NCI-H82 treated with DMSO at 0.1 percent for 48 hours (cell line): ENCODE measurements at regions not wholly inside any gene's neighbourhood (a gene's known extent, or its start where the extent isn't known, plus 50 kb on each side); places are given as distances from the start of the nearest gene placed in this dataset.

Experiments
- DNase-seq: peaks from one replicate; lab custom pipeline; 2025; ENCODE audit not compliant: unreplicated experiment; lab: John Stamatoyannopoulos, UW

GRCh38 chr12:116455540-116456329, 103.4 kb upstream of the MAP1LC3B2 start:
- no peak for DNase-seq

DNA sequence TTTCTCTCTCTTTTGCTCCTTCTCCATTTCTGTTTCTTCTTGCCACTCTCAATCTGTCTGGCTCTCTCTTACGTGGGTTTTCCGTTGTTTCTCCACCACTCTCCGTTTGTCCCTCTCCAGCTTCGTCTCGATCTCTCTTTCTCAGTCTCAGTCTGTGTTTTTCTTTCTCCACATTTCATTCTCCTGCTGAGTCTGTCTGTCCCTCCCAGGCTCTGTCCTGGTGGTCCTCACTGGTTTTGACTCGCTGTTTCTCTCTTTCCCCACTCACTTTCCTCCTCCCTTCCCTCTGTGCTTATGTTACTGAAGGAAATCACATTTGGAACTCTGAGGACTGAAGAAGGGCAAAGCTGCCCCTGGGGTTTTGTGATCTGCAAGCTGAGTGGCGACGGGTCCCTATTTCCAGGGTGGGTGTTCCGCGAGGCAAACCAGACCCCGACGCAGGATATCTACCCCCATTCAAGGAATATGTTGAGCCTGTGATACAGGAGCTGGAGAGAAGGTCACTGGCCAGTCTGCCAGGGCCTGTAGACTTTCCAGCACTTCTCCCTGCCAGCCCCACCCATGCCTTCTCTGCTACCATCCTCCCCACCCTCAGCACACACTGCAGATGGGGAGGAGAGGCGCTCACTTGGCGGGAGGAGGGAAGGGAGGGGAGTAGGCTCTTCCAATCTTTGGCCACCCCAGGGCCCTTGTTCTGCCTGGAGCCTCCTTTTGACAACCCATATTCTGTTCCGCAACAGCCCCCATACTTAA, 102.7 kb upstream of the MAP1LC3B2 start:
- no peak for DNase-seq

DNA sequence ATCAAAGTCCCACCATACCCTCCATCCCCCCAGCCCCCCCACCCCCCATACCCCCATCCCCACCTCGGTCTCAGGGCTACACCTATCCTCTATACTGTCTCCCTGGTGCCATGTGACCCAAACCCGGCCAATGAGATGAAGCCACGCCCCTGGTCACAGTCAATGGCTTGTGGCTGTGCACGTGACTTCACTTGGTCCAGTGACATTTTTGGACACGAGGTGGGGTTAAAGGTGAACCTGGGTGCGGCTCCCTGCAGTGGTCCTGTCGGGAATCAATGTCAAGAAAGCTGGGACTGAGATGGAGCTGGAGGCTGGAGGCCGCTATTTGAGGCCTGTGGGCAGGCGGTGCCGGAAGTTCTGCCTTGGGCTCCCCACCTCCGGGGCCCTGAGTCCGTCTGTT, 100.7 kb upstream of the MAP1LC3B2 start:
- DNase-seq, result no peak

DNA sequence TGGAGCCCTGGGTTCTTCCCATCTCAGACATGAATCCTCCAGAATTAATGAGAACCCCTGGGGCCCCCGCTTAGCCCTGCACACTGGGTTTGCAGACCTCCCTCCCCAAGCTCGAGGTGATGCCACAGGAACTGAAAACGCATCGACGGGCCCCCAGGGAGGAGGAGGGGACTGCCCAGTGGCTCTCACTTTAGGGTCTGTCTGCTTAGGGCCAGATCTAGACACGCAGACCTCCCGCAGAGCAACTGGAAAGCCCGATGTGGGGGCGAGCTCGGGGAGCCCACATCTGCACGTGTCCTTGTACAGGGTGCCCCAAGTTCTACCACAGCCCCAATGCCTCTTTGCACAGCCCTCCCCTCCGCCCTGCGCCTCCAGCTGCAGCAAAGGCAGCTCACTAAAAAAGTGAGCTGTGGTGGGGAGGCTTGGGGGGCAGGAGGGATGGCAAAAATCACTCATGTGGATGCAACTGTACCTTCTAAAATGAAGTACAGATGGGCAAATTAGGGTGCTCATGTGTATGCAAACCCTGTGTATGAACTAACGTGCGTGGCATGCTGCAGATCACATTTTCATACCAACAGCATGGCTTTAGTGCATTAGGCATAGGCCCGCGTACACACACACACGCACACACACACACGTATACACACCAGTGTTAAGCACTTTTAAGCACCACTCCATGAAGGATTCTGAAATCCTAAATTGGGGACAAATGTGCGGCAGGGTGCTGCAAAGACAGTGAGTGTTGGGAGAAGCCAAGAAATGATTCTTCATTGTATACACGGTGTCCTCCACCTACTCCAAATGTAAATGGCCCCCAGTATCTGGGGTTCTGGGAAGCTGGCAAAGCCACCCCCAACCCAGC, 99.9 kb upstream of the MAP1LC3B2 start:
- DNase-seq, result no peak

GRCh38 chr12:116459916-116460663, 99.1 kb upstream of the MAP1LC3B2 start:
- DNase-seq, result no peak

DNA sequence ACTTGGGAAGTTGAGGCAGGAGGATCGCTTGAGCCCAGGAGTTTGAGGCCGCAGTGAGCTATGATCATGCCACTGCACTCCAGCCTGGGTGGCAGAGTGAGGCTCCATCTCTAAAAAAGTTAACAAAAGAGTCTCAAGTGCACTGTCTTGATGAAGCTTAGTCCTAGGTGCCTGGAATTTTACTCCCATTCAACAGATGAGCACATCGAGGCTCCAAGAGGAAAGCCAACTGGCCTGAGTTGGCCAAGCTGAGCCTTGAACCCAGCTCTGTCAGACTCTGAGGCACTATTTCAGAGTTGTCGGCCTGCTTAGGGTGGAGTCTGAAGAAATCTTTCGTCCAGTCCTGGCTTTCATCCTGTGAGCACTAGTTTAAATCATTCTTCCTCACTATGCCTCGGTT, 98.1 kb upstream of the MAP1LC3B2 start:
- DNase-seq, result no peak

GRCh38 chr12:116463366-116463765, 95.8 kb upstream of the MAP1LC3B2 start:
- DNase-seq, result no peak

GRCh38 chr12:116465407-116465806, 93.8 kb upstream of the MAP1LC3B2 start:
- no peak for DNase-seq

DNA sequence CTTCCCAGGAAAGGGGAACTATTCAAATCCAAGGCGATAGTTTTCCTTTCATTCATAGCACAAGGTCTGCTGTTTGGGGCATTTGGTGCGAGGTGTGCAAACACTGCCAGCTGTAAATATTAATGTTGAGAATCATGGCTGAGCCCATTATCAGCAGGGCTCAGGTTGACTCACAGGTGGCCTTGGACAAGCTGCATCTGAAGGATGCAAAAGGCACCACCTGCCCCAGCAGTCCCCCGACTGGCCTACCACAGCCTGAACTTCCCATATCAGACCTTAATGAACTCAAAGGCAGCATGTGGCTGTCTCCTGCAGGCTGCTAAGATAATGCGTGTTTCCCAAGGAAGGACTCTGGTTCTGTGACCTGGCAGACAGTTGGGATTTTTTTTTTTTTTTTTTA, 93.3 kb upstream of the MAP1LC3B2 start:
- no peak for DNase-seq

- DNase-seq, result peak; percentile 22
Observed at GRCh38 chr12:116466536-116466935, 92.6 kb upstream of the MAP1LC3B2 start.

DNA sequence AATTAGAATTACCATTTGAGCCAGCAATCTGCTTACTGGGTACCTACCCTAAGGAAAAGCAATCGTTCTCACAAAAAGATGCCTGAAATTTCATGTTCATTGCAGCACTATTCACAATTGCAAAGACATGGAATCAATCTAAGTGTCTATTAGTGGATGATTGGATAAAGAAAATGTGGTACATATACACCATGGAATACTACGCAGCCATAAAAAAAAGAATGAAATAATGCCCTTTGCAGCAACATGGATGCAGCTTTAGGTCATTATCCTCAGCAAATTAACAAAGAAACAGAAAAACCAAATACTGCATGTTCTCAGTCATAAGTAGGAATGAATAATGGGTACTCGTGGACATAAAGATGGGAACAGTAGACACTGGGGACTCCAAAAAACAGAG, 89.8 kb upstream of the MAP1LC3B2 start:
- no peak for DNase-seq

DNA sequence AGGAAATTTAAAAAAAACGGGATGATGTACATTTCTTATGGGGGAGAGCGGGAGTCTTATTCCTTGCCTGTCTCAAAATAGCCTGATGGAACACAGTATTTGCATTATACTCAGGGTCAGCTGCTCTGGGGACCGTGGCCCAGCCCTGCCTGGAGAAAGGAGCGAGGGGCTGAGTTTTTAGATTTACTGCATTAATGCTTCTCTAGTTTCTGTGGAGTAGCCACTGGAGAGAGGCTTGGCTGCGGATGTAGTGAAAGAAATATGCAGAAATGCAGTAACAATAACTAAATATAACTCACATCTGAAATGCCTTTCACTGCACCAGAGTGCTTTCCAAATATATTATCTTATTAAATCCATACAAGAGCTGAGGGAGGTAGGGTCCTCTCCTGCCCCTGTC, 87.6 kb upstream of the MAP1LC3B2 start:
- no peak for DNase-seq

GRCh38 chr12:116472193-116472592, 87.0 kb upstream of the MAP1LC3B2 start:
- DNase-seq, result no peak

DNA sequence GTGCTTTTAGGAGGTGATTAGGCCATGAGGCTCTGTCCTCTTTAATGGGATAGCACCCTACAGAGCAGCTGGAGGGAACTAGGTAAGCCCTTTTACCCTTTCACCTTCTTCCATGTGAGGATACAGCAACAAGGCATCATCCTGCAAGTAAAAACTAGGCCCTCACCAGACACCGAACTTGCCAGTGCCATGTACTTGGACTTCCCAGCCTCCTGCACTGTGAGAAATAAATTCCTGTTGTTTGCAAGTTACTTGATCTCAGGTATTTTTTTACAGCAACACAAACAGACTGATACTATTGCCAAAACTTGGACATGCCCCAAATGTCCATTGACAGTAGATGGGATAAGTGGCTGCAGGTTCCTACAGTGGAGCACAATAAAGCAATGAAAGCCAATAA, 85.8 kb upstream of the MAP1LC3B2 start:
- no peak for DNase-seq

DNA sequence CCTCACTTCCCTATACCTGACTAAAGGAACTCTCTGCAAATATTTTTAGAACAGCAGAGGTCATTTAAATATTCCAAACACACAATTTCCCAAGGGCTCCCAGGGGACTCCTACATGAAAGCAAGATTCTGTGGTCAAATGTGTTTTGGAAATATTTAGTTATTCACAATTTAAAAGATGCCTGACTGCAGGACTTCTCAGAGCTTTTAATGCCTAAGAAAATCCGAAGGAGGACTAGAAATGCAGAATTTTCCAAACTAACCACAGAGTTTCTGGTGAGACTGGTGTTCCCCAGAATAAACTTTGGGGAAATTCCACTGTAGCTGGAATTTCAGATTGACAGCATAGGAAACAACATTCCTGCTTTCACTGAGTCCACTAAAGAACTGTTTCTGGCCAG, 84.8 kb upstream of the MAP1LC3B2 start:
- DNase-seq, result no peak

DNA sequence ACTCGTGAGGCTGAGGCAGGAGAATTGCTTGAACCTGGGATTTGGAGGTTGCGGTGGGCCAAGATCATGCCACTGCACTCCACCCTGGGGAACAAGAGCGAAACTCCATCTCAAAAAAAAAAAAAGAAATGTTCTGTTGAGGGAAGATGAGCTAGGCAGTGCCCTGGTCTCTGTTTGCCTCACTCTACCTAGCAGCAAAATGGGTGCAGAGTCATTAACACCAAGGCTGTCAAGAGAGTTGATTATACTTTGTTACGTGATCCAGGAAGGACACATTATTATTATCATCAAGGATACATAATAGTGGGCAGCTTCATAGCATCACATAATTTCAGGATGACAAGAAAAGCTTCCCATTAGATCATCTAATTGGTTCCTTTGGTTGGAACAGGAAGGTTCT, 84.3 kb upstream of the MAP1LC3B2 start:
- DNase-seq, result no peak

DNA sequence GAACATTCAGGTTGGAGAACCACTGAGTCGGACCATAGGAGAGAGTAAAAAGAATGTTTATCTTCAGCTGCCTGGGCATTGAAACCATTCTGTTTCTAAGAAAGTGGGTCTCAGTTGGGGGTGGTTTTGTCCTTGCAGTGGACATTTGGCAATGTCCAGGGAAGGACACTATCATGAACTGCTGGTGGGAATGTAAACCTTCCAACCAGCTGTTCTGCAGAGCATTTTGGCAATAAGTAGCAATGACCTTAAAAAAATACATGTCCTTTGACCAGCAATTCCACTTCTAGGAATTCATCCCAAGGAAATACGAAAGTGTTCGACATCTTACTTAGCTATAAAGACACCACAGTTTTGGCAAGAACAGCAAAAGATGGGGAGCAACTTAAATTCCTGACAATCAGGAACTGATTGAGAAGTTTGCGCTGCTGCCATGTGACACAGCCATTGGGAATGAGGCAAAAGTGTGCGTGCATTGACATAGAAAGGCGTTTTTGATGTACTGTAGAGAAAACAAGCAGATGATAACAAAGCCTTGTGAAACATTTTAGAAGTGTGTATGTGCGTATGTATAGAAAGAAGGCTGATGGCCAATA, 82.9 kb upstream of the MAP1LC3B2 start:
- no peak for DNase-seq

- no peak for DNase-seq
Observed at GRCh38 chr12:116478243-116478773, 80.9 kb upstream of the MAP1LC3B2 start.

DNA sequence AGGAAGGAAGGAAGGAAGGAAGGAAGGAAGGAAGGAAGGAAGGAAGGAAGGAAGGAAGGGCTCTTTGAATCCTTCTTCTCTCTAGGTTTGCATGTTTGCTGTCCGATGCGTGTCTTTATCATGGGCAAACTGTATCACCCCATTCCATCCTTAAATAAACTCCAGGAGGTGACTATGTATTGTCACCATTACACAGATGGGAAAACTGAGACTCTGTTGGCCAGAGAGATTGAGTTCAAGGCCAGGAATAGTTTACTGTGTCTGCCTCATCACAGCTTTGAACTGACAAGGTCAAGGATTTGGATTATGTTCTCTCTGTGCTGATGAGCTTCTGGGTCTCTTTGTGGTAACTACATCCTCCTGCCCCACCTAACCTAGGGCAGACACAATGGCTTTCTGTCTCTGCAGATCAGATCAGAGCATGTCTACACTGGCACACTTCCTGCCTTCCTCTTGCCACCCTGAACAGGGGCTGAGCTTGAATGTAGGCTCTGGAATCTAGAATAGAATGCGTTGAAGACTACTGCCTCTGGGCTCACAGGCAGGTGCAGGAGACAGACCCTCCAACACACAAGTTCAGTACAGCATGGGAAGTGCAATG, 78.9 kb upstream of the MAP1LC3B2 start:
- DNase-seq, result no peak

DNA sequence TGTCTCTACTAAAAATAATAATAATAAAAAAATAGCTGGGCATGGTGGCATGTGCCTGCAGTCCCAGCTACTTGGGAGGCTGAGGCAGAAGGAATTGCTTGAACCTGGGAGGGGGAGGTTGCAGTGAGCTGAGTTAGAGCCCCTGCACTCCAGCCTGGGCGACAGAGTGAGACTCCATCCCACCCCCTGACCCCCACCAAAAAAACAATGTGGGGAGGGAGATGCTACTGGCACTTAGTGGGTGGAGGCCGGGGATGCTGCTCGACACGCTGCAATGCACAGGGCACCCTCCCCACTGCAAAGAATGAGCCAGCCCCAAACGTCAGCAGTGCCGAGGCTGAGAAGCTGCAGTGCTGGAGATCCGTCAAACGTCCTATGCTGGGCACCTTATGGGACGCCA, 77.5 kb upstream of the MAP1LC3B2 start:
- no peak for DNase-seq
